NCI-H748 treated with DMSO at 0.1 percent for 48 hours (cell line): ENCODE measurements at regions not wholly inside any gene's neighbourhood (a gene's known extent, or its start where the extent isn't known, plus 50 kb on each side); places are given as distances from the start of the nearest gene placed in this dataset.

ENCODE experiments used
- DNase-seq: peaks from one replicate; lab custom pipeline; 2025; lab: John Stamatoyannopoulos, UW

- no peak for DNase-seq
Measured at GRCh38 chr1:81618376-81618775, 182.4 kb upstream of the ADGRL2 start.

DNA sequence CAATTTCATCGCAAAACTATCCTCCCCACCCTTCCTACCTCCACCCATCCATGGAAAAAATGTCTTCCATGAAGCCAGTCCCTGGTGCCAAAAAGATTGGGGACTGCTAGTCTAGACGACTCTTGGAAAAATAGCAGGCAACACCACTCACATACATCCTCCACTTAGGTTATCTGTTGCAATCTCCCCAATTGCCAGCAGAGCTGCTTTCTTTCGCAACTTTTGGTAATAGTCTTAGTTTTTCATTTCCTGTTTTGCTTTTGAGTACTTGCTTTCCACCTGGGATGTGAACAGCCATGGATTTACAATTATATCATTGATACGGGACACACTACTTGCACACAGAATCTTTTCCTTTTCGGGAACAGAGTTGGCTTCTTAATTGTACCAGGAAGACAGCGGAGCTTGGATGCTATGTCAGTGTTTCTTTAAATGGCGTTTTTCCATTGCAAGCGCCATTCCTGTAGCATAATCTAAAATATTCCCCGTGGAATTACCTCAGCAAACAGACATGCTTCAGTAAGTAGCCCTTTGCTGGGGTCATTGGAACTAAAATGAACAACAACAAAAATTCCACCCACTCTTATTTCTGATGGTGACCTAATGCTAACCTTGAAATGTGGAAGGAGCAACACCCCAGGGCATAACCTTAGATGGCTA lies 183.3 kb upstream of the ADGRL2 start:
- DNase-seq, result no peak

- no peak for DNase-seq
Measured at GRCh38 chr1:81613803-81614202, 186.9 kb upstream of the ADGRL2 start.

GRCh38 chr1:81607924-81608323 lies 192.8 kb upstream of the ADGRL2 start:
- no peak for DNase-seq

DNA sequence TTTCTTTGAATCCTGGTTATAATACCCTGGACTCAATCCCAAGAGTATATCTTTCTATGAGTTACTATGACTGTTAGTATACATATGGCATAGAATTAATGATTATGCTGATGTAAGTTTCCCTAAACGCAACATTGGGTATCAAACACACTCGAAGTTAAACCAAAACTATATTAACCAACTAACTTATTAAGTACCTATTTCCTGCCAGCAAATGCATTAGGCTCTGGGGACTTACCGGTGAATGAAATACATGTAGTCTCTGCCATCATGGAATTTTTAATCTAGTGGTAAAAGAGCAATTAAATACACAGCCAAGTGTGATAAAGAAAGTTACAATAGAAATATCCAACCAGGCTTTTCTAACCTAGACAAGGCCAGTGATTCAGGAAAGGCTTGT lies 193.6 kb upstream of the ADGRL2 start:
- DNase-seq, result no peak

DNA sequence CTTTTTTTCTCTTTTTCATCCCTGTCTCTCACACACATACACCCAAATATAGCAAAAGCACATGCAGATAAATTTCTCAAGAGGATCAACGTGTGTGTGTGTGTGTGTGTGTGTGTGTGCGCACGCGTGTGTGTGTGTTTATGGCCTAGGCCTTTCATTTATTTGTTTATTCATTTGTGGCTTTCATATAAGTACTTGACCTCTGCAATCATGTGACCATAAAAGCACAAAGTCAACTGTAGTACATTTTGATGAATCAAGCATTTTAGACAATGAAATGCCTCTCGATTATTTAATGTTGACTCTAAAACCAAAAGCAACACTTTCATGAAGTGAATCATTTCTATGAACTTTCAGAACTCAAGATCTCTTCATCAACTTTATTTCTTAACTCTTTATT lies 194.1 kb upstream of the ADGRL2 start:
- DNase-seq, result no peak

DNA sequence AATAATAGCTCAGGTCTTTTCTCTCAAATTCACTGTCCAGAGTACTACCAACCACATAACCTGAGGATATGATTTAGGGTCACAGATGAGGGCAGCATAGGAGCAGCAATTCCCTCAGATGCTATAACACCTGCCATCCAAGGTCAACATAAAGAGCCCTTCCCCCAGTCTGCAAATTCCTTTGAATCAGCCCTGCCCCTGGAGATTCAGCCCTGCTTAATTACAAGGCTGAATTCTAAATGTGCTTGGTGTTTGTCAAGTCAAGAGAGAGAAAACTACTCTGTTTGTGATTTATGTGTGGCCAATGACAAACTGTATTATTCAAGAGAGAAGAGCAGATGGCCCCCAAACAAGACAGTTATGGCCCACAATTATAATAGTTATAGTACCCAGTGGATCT lies 195.7 kb upstream of the ADGRL2 start:
- DNase-seq, result no peak

DNA sequence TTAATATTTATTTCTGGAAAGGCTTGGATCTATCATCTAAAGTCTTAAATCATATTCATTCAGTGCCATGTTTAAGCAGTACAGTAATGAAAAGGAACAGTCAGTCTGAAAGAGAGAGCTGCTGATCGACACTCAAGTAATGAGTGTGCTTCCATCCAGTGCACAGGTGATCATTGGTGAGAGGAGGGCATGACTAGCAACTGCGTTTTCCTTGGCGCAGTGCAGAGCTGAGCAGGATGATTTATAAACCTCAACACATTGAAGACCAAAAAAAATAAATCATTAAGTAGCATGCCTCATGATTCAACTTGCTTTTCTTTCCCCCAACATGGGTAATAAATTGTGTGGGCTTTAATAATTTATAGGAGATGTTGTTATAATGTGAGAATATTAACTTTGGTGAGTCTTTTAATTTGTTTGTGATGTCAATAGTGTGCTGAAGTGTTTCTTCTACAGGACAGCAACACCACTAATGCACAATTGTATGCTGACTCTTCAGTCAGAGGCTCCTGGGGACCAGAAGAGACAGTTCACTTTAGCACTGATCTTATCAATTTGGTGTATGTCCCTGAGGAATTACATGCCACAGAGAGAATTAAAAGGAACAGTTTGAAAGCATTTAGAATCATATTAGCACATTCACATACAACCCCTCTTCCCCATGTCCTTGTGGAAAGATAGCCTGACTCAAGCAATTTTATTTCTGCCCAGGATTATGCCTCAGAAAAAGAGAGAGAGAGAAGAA lies 199.7 kb upstream of the ADGRL2 start:
- DNase-seq, result no peak

- DNase-seq, result no peak
Measured at GRCh38 chr1:81600363-81600762, 200.4 kb upstream of the ADGRL2 start.

GRCh38 chr1:81598623-81599022 lies 202.1 kb upstream of the ADGRL2 start:
- DNase-seq, result no peak

DNA sequence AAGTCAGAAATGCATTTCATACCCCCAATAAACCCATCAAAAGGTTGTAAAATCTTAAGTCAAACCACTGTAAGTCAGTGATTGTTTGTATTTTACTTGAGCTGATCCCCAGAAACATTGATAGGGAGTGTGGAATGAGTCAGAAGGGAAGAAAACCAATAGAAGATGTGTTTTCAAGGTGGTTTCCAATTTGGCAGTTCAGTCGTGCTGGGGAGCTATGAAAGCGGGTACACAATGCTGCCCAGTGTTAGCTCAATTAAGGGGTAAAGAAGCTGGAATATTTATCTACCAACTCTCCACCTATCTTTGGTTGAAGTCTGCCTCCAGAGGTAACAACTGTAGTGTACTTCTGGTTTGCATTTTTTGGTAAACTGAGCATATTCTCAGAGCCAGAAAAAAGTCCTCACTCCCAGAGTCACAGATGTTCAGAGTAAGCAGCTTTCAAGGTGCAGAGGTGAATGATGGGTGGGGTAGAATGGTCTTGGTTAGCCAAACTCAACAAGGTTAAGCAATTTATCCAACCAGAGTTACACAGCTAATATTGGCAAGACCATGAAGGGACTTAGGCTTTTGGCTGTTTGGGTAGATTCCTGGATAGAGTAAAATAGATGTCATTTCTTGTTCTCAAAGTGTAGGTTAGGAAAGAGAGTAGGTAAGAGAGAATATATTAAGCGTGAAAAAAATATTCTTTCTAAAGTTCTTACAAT lies 202.9 kb upstream of the ADGRL2 start:
- DNase-seq, result no peak

DNA sequence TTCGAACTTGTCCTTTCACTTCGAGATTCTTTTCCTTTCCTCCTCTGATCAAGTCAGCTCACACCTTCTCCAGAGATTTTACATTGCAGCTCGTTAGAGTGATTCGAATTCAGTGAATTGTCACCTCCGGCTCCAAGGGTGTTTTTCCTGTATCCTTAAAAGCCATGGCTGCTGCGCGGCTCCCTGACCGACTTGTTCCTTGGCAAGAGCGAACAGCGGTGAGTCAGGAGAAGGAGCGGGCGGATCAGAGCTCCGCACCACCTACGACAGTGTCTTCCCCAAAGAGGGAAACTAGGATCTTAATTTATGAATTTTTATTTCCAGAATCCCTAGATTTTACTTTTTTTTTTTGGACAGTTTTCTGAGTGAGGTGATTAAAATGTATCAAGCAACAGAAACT lies 204.4 kb upstream of the ADGRL2 start:
- DNase-seq, result no peak

- no peak for DNase-seq
Measured at GRCh38 chr1:81594206-81594605, 206.5 kb upstream of the ADGRL2 start.

DNA sequence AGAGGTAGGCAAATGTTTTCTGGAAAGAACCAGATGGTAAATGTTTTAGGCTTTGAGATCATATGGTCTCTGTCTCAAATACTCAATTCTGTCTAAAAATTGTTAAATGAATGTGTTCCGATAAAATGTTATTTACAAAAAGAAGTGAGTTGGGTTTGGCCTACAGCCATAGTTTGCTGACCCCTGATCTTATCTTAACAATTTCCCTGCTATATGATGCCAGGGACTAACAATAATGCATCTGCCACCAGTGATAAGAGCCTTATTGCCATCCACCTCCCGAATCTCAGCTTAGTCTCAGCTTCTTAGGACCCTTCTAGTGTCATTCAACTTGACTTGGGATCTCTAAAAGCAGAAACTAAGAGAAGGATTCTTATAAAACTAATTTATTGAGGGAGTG lies 208.5 kb upstream of the ADGRL2 start:
- no peak for DNase-seq

GRCh38 chr1:81590171-81590570 lies 210.6 kb upstream of the ADGRL2 start:
- DNase-seq, result no peak

GRCh38 chr1:81588149-81588548 lies 212.6 kb upstream of the ADGRL2 start:
- no peak for DNase-seq

- no peak for DNase-seq
Measured at GRCh38 chr1:81587426-81587825, 213.3 kb upstream of the ADGRL2 start.

GRCh38 chr1:81585371-81585770 lies 215.4 kb upstream of the ADGRL2 start:
- DNase-seq, result no peak

GRCh38 chr1:81584398-81584797 lies 216.3 kb upstream of the ADGRL2 start:
- DNase-seq, result no peak

- no peak for DNase-seq
Measured at GRCh38 chr1:81583878-81584277, 216.9 kb upstream of the ADGRL2 start.

GRCh38 chr1:81582467-81582986 lies 218.2 kb upstream of the ADGRL2 start:
- DNase-seq, result no peak

DNA sequence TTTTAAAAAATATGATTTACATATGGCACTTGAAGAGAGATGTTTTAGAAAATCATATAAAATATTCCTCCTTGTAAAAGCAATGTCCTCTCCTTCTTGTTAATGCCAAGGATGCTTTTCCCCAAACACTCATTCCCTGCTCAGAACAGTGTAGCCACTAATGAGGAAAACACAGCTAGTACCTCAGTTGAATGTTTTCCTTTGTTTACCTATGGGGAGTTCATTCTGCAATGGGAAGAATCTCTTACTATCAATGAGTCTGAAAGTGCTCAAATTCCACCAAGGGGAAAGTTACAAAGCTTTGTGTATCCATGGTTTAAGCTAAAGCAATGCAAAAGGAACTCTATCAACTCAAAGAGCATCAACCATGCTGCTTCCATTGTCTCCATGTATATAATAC lies 221.9 kb upstream of the ADGRL2 start:
- DNase-seq, result no peak
